Chondrocyte (in vitro differentiated cells): ENCODE measurements at regions not wholly inside any gene's neighbourhood (a gene's known extent, or its start where the extent isn't known, plus 50 kb on each side); places are given as distances from the start of the nearest gene placed in this dataset.

Source experiments
- DNase-seq: peaks from one replicate; pipeline ENCODE4 v3.0.0; 2021; ENCODE audit warnings: mixed read lengths, low spot score
- H3K27ac Mint-ChIP-seq: one replicate; pipeline ENCODE4 v1.8.0; 2021; ENCODE audit warnings: mild to moderate bottlenecking, moderate library complexity, mixed read lengths; ENCODE audit not compliant: unreplicated experiment
- H3K27me3 Mint-ChIP-seq: 2 replicates; pipeline ENCODE4 v1.8.0; 2021; ENCODE audit warnings: low read depth, mixed read lengths
- H3K36me3 Mint-ChIP-seq: 2 replicates; pipeline ENCODE4 v1.8.0; 2021; ENCODE audit warnings: low read depth, mixed read lengths
- H3K4me1 Mint-ChIP-seq: 2 replicates; pipeline ENCODE4 v1.8.0; 2021; ENCODE audit warnings: low read depth, mild to moderate bottlenecking, mixed read lengths
- H3K4me3 Mint-ChIP-seq: one replicate; pipeline ENCODE4 v1.8.0; 2021; ENCODE audit warnings: mild to moderate bottlenecking, moderate library complexity, mixed read lengths; ENCODE audit not compliant: unreplicated experiment
- H3K9me3 Mint-ChIP-seq: 2 replicates; pipeline ENCODE4 v1.8.0; 2021; ENCODE audit warnings: low read depth, mixed read lengths
- CTCF ChIP-seq: fragments of 200-600 bp; sonication (generic); IDR thresholded peaks from 2 replicates; pipeline ENCODE4 v1.5.0; 2021; ENCODE audit warnings: antibody characterized with exemption, mild to moderate bottlenecking, moderate library complexity

GRCh38 chr14:97251491-97252155 is 454.4 kb downstream of the VRK1 start:
- no peak overlapping the region for H3K4me3 Mint-ChIP-seq
- DNase-seq = no peak
- no peak overlapping the region for H3K27ac Mint-ChIP-seq
- TF ChIP-seq CTCF = no peak
- H3K36me3 Mint-ChIP-seq = no peaks in the 10 kb centered on the region
- H3K27me3 Mint-ChIP-seq = peaks cover 6% of the 10 kb centered on the region
- H3K4me1 Mint-ChIP-seq = no peaks in the 10 kb centered on the region
- H3K9me3 Mint-ChIP-seq = peaks cover 5% of the 10 kb centered on the region

- no peaks in the 10 kb centered on the region for H3K4me1 Mint-ChIP-seq
- H3K27me3 Mint-ChIP-seq = peaks cover 3% of the 10 kb centered on the region
- H3K9me3 Mint-ChIP-seq = peaks cover 5% of the 10 kb centered on the region
- DNase-seq = no peak
- TF ChIP-seq CTCF = no peak
- H3K4me3 Mint-ChIP-seq = no peak overlapping the region
- H3K36me3 Mint-ChIP-seq = no peaks in the 10 kb centered on the region
- H3K27ac Mint-ChIP-seq = no peak overlapping the region
Observed at GRCh38 chr14:97253756-97254155, 456.6 kb downstream of the VRK1 start.

- Mint-ChIP-seq H3K9me3 (peaks cover 11% of the 10 kb centered on the region), H3K27me3 (no peaks in the 10 kb centered on the region), H3K4me1 (peaks cover 4% of the 10 kb centered on the region), H3K27ac (no peak overlapping the region), H3K4me3 (no peak overlapping the region), H3K36me3 (no peaks in the 10 kb centered on the region)
- no peak for DNase-seq
- no peak for TF ChIP-seq CTCF
Observed at GRCh38 chr14:97262336-97262735, 465.2 kb downstream of the VRK1 start.

- Mint-ChIP-seq H3K4me3 (no peak overlapping the region), H3K27me3 (no peaks in the 10 kb centered on the region), H3K27ac (no peak overlapping the region), H3K4me1 (peaks cover 4% of the 10 kb centered on the region), H3K36me3 (no peaks in the 10 kb centered on the region), H3K9me3 (peaks cover 11% of the 10 kb centered on the region)
- no peak for TF ChIP-seq CTCF
- no peak for DNase-seq
Observed at GRCh38 chr14:97264516-97265230, 467.5 kb downstream of the VRK1 start.

GRCh38 chr14:97266653-97267052 is 469.5 kb downstream of the VRK1 start:
- Mint-ChIP-seq H3K27me3 (no peaks in the 10 kb centered on the region), H3K36me3 (no peaks in the 10 kb centered on the region), H3K27ac (no peak overlapping the region), H3K4me1 (peaks cover 4% of the 10 kb centered on the region), H3K9me3 (peaks cover 15% of the 10 kb centered on the region), H3K4me3 (no peak overlapping the region)
- no peak for TF ChIP-seq CTCF
- no peak for DNase-seq
